ENCODE measurements at regions not wholly inside any gene's neighbourhood (a gene's known extent, or its start where the extent isn't known, plus 50 kb on each side); places are given as distances from the start of the nearest gene placed in this dataset.

DNA sequence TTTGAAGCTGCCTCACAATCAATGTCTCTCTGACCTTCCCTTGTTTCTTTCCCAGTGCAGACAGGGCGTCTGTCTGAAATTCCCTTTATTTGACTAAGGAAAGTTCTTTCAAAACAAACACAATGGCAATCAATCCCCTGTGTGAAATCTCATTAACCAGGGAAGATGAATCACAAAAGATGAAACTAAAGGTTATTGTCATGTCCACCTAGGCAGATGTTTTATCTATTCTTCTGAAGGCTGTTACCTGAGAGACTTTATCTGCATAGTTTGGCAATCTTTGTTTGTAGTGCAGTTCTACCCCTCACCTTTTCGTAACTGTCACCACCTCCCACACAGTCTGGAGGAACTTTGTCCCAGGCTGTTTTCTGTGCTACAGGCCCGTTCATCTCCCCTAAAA lies 217.5 kb upstream of the RIOK2 start:
- DNase-seq, result no peak

DNA sequence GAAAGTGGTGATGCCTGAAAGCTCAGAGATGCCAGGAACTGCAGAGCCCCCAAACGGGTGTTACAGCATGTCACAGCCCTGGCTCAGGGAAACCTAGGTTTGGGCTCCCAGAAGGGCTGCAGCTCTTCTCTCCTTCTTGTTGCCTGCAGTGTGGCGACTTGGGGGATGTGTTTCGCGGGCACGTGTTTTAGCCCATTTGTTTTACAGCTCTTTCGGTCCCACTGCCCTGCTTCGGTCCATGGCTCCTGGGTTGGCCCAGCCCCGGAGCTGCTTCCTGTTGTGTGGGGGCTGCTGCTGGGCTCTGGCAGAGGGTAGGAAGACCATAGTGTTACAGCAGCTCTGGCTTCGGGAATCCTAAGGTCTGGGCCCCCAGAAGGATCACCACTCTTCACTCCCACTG lies 222.9 kb upstream of the RIOK2 start:
- DNase-seq, result no peak

DNA sequence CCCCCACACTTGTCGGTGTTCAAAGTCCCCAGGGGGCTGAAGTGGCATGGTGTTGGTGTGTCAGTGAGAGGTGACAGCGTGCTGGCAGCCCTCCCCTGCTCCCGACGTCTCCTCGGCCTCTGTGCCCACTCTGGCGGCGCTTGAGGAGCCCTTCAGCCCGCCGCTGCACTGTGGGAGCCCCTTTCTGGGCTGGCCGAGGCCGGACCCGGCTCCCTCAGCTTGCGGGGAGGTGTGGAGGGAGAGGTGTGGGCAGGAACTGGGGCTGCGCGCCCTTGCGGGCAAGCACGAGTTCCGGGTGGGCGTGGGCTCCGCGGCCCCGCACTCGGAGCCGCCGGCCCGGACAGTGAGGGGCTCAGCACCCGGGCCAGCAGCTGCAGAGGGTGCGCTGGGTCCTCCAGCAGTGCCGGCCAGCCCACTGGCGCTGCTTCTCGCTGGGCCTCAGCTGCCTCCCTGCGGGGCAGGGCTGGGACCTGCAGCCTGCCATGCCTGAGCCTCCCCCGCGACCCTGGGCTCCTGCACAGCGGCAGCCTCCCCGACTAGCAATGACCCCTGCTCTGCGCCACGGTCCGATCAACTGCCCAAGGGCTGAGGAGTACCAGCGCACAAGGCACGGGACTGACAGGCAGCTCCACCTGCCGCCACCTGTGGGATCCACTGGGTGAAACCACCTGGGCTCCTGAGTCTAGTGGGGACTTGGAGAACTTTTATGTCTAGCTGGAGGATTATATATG lies 224.1 kb upstream of the RIOK2 start:
- DNase-seq, result no peak

DNA sequence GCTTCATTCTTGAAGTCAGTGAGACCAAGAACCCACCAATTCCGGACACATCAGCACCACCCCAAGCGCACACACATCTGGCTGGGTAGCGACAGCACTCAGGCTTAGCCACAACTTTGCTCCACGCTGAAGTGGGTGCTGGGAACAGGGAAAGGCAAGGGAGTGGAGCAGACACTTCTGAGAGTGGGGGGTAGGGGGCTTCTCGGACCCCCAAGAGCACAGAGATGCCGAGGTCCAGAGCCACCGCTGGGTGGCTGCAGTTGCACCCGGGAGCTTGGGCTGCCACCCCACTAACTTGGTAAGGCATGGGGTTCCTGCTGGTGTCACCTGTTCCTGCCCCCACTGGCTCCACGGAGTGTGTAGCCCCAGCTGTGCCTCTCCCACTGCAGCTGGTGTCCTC lies 225.3 kb upstream of the RIOK2 start:
- no peak for DNase-seq

DNA sequence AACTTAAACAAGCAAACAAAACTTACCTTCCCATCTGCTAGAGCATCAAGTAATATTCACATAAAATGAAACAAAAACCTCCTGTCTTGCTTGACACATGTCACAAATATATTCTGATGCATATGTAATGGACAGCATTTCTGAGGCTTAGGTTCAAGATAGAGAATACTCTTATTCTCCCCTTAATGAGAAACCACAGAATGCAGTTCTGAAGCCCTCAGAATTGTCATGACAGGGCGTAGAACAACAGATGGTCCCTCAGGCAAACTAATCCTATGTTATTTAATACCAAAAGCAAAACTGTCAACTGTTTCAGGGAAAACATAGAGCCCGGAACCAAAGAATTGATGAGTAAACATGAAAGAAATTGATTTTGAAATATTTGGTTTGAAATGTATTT lies 229.9 kb upstream of the RIOK2 start:
- DNase-seq, result no peak

DNA sequence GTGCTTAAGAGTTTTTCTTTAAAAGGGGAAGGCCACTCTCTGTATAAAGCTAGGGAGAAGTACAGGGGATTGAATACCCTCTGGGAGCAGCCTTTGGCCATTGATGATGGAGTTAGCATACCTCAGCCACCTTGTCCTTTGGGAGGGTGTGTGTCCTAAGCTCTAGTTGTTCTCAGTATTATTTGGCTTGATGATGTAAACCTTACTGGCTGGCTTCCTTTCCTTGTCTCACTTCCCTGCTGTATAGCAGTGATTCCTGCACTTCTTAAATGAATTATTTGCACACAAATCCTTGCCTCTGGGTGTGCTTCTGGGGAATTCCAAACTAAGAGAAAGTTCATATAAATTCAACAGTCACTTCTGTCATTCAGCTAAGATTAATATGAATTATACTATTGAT lies 234.9 kb upstream of the RIOK2 start:
- DNase-seq, result no peak

DNA sequence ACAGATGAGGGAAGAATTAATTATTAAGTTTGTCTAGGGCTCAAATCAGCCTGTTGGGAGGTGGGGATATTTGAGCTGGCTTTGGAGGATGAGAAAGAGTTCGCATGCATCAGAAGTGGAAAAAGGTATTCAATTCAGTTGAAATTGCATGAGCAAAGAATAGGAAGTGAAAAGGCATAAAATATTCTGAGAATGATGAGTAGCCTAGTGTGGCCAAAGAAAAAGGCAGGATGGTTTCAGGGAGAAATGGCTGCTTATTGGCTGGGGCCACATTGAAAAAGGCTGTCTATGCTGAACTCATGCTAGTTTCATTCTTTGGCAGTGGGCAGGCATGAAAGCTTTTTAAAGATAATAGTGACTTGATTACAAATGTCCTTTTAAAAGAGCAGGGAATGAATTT lies 235.4 kb upstream of the RIOK2 start:
- no peak for DNase-seq

DNA sequence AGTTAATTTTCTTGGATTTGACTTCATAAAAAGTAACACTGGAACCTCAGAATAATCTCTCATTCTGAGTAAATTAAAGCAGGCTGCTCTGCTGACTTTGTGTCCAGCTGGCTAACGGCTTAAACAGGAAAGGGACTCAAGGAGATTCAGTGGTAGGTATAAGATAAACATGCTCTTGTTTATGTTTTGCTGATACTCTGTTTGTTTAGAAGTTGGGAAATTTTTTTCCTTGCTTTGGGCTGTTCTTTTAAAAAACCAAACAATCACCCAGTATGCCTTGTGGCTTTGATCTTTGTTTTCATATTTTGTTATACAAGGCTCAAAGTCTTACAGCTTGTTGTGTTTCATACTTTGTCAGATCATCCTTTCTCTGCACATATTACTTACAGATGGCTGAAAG lies 237.6 kb upstream of the RIOK2 start:
- DNase-seq, result no peak

DNA sequence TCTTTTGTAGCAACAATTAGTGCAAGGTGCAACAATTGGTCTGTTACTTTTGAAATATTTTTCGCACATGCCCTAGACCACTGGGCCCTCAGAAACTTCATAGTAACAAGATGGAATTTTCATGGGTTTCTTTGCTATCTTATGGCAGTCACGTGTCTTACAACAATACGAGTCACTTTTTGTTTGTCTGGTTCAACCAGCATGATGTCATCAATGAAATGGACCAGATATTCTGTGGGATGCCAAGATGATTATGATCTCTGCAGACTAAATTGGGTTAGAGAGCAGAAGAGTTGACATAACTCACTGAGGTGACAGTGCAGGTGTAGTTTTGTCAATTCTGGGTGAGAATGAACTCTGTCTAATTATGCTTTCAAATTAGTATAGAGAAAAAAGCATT lies 239.6 kb upstream of the RIOK2 start:
- no peak for DNase-seq

DNA sequence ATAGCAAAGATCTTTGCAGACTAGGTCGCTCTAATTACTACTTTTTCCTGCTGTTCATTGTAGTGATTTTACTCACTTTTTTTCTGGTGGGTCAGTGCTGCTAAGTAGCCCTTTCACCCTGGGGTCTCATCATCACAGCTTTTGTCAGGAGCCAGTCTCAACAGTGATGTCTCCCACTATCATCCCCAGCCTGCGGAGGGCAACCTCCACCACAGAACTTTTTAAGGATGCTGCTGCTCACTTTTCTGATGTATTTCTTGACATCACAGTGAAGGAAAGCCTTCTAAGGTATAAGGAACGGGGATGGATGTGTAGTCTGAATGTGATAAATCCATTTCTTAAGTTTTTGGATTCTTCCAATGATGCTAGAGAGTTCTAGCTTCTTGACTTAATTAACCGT lies 242.5 kb upstream of the RIOK2 start:
- DNase-seq, result peak in 7 of 58 donors; percentile 1 to 17 (median 6)

DNA sequence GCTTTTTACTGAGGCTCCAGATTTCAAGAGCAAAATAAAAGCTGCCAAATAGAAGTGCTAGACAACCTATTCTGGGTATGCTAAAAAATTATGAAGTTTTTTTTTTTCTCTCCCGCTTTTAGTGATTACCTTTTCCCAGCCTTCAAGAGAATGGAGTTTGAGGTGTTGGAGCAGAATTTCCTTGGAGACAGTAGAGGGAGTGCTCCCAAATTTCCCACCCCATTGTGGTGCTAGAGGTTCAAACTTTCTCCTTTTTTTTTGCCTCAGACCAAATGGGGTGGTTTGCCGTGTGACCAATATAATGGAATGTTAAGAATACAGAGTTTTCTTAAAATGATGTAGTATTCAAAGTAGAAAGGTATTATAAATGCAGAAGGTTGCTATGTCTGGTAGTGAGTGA lies 244.2 kb upstream of the RIOK2 start:
- no peak for DNase-seq

DNA sequence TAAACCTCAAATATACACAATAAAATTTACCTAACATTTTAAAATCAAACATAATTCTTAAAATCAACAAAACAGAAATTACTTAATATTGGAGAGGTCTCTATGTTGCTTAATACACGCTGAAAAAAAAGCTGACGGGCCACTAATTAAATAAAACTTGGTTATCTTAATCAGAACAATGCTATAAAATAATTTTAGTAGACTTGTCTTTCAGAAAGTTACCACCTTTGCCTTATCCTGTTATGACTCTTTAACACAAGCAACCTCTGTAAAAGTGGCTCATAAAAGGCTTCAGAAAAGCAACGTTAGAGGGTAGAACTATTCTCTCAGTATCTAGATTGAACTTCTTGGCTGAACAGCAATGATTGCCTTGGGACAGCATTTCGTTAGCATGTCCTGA lies 251.0 kb upstream of the RIOK2 start:
- DNase-seq, result no peak

DNA sequence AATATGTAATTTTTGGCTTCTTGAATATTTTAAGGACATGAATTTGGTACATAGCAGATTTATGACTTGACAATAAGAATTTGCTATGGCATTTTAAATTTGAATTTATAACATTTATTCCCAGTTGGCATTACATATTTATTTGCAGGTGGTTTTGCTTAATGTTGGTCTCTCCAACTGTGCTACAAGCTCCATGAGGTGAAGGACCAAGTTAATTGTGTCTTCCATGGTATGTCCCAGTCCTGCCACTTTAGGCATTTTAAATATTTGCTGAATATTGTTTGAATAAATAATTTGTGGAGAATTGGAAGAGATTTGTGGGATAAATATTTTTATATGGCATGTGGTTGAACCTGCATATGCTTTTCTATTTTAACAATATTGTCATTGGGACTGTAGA lies 253.4 kb upstream of the RIOK2 start:
- DNase-seq, result no peak

DNA sequence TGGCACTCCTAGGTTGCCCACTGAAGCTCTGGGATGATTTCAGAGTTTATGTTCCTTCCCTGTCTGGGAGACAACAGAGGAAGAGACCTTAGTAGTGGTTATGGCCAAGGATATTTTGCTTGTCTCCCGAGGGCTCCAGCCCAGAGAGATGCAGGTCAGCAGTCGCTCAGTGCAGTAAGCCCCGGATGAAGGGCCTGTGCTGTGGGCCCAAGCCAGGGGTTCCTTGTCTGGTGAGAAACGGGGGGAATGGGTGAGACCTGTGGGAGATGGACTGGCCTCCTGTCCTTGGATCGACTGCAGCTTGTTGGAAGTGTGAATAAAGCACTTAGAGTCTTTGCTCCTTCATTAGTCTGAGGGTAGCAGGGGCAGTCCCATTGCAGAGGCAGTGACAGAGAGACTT lies 260.7 kb upstream of the RIOK2 start:
- no peak for DNase-seq

DNA sequence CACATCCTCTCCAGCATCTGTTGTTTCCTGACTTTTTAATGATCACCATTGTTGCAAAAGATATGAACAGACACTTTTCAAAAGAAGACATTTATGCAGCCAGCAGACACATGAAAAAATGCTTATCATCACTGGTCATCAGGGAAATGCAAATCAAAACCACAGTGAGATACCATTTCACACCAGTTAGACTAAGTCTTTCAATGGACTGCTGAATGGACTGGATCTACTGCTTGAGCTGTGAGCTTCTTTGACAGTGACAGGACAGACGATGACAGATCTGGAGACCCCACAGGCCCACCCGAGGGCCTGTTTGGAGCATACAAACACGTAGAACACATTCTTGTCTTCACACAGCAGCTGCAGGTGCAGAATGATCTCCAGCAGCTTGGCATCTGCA lies 266.1 kb upstream of the RIOK2 start:
- DNase-seq, result no peak

DNA sequence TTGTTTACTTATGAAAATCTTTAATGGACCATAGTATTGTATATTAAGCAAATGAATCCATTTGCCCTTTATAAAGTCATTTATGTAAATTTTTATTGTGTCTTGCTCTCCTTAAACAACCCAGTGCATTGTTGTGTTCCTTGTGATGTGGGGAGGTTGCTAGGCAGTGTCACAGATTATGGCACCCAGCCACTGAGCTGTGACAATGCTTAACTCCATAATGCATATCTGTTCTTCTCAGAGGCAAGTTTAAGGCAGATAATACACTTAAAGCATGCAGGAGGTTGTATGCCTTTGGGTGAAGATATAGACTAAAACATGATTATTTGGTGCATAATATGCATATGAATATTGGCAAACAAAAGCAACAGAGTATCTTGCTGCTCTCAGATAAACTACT lies 269.6 kb upstream of the RIOK2 start:
- peak in 24 of 58 donors; percentile 1 to 51 (median 13) for DNase-seq

DNA sequence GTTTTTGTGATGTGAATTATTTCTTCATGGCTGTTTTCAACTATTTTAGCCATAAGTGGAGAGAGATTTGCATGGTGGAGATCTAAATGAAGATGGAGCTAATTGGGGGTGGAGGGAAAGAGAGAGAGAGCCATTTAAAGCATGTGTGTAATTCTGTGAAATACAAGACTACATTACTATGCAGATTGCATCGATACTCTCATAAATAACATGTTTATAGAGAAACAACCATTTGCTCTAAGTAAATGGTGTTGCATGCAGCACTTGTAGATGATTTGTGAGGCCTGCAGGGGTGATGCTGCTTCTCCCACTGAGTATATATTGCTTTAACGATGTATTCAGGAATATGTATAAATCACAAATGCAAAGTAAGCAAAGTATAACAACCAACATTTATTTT lies 270.2 kb upstream of the RIOK2 start:
- DNase-seq, result no peak

DNA sequence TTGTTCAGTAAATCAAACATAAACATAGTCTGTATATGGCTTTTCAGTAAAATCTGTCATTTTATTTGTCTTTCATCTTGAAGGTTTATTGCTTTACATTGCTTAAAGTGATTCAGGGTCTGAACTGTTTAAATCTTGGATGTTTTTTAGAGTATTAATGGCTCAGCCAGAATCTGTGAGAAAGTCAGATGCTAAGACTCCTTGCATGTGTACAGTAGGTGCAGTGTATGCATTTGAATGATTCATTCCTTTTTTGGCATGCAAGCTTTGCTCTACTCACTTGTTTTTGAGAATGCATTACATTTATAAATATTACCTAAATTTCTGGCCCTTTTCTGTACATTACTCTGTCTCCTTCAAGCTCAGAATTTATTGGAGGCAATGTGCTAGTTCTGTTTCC lies 271.0 kb upstream of the RIOK2 start:
- DNase-seq, result no peak

DNA sequence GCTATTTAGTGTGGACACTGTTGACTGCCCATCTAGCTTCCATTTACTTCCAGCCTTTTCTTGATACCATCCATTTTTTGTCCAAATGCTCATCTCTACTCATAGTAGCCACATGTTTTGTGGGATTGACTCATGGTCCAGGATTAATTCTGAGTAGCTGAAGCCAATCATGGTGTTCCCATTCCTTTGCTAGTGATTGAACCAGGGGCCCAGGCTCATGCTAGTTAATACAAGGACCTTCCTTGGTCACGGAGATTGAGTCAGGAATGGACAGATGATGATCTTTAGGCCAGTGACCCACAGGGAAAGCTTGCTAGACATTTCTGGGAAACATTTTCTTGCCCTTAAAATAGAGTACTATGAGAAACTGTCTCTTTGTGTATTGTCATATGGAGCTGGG lies 272.9 kb upstream of the RIOK2 start:
- DNase-seq, result no peak

DNA sequence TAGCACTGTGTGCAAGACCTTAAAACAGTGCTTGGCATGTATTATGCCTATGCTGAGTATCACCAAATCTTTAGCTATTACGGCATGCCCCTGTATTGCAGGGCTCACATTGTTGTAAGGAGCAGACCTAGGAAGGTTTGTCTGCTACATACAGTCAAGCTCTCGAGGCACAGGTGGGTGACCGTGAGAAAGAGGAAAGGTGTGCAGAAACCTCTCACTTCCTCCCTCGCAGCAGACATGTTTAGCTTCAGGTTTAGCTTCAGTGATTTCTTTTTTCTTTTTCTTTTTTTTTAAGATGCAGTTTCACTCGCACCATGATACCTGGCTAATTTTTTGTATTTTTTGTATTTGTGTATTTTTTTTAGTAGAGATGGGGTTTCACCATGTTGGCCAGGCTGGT lies 275.8 kb upstream of the RIOK2 start:
- DNase-seq, result no peak

DNA sequence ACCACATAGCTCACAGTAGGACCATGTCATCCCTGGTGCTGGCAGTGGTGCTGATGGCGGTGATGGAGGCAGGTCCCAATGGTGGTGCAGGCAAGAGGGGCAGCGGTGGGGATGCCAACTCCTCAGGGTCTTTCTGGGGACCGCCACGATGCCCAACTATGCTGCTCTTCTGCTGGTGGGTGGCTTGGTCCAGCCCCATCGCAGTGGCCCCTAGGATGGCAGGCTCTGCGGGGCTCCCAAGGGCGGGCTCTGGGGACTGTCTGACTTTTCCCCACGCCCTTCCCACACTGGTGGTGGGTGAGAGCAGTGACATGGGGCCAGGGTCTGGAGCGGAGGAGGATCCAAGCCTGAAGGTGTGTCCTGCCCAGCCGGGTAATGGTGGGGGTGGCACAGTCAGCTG lies 288.9 kb upstream of the RIOK2 start:
- DNase-seq, result no peak

DNA sequence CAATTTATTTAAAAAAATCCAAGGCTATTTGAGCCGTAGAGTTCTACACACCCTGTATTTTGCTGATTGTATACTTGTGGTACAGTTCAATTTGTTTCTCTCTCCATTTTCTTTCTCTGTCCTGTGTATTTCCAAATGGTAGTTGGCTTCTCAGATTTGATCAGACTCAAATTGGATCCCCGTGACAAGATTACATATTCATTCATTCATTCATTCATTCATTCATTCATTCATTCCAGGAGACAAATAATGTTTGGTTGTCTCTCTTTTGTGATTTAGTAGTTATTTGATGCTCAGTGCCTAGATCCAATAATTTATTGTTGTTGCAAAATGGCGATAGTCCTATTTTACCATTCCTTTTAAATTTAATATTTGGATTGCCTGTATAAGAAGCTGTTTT lies 292.8 kb upstream of the RIOK2 start:
- DNase-seq, result no peak

DNA sequence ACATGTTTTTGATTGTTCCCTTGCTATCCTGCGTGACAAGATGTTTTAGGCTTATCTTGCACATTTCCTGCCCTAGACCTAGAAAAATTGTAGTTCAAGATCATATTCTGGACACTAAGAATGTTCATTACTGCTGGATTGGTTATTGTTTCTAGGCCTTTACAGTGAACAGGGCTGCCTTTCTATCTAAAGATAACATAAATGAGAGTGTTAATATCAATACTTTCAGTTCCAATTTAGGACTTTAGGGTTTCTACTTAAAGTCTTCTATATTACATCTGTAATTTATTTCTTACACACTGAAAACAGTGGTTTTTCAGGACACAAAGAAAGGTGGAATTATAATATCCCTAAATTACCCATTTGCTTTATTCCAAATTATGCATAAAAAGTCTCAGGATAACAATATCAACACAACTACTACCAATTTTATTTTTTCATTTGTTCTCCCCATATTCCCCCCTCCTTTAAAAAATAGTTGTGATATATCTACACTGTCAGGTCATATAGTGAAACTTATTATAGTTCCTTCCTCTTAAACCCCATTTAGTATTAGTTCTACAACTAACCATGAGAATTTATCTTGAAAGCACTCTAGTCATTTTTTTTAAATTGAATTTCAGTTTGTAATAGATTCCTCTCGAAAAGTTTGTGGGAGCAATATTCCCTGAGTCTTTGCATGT lies 293.9 kb upstream of the RIOK2 start:
- no peak for DNase-seq

DNA sequence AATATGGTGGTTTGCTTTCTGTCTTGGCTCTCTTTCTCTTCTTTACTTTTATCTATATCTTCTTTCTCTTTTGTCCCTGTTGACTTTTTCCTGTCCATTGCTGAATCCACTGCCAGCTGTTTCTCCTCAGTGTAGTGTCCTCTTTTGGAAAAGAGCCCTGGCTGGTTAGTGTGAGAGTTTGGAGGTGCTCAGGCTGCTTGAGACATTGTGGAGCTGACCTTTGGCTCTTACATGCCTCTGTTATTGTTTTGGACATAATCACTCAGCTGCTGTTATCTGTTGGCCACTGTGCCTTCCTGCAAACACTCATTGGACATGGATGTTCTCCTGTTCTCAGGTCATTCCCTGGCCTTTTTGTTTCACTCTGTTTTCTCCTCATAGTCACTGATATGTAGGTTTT lies 295.4 kb upstream of the RIOK2 start:
- no peak for DNase-seq
